ENCODE measurements at regions not wholly inside any gene's neighbourhood (a gene's known extent, or its start where the extent isn't known, plus 50 kb on each side); places are given as distances from the start of the nearest gene placed in this dataset.

DNA sequence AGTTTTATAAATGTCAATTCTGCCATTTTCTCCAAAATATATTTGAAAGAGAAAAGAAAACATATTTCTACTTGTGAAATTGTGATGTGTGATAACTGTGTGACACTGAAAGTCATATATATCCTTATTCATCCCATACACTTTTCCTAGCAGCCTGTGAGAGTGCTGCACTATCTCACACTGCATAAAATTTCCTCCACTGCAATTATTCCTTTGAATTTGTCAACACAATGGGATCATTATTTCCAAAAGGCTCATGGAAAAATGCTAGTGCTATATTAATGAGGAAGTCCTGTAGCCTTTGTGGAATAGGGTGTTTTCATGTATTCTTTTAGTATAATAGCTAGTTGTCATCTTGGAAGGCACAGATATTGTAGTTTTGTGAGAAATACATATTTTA lies 504.1 kb downstream of the RPL10L start:
- TF ChIP-seq POLR2AphosphoS5 (IDR thresholded peaks at IDR 0.05) (no peak), POLR2A (IDR thresholded peaks at IDR 0.05) (no peak)
- TF ChIP-seq, protein P1, sequence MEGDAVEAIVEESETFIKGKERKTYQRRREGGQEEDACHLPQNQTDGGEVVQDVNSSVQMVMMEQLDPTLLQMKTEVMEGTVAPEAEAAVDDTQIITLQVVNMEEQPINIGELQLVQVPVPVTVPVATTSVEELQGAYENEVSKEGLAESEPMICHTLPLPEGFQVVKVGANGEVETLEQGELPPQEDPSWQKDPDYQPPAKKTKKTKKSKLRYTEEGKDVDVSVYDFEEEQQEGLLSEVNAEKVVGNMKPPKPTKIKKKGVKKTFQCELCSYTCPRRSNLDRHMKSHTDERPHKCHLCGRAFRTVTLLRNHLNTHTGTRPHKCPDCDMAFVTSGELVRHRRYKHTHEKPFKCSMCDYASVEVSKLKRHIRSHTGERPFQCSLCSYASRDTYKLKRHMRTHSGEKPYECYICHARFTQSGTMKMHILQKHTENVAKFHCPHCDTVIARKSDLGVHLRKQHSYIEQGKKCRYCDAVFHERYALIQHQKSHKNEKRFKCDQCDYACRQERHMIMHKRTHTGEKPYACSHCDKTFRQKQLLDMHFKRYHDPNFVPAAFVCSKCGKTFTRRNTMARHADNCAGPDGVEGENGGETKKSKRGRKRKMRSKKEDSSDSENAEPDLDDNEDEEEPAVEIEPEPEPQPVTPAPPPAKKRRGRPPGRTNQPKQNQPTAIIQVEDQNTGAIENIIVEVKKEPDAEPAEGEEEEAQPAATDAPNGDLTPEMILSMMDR (IDR thresholded peaks at IDR 0.05), result no peak

DNA sequence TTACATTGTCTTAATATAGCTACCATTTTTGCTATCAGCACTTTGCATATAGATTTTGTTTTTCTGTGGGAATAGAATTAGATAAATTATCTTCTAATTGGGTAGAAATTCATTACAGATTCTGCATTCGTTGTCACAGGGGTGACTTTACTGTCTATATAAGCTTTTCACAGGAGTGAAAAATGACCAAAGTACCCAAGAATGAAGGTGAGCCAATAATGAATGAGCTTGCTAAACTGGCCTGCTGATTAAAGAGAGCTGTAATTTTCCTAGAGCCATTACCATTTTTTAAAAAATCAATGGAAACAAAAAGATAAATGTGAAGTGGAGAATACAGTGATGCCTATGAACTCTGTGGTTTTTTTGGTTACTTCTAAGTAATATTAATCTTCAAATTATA lies 504.6 kb downstream of the RPL10L start:
- no peaks in the 10 kb centered on the region for H3K27me3 ChIP-seq
- H3K4me1 ChIP-seq, result no peaks in the 10 kb centered on the region
- TF ChIP-seq, protein P1 (IDR thresholded peaks at IDR 0.05), result no peak
- TF ChIP-seq POLR2AphosphoS5 (IDR thresholded peaks at IDR 0.05) (no peak), POLR2A (IDR thresholded peaks at IDR 0.05) (no peak)
- DNase-seq (ENCODE audit: low spot score in 2 of 2), result no peak
- H3K36me3 ChIP-seq, result no peaks in the 10 kb centered on the region
- H3K4me3 ChIP-seq, result no peak overlapping the region
- no peak overlapping the region for H3K27ac ChIP-seq
- H3K9me3 ChIP-seq, result no peaks in the 10 kb centered on the region
- intact Hi-C loops (cut with DNase I; ENCODE audit: low total_unique reads), result no loop called here

More for the DNA sequence above, 504.1 kb downstream of the RPL10L start:
- intact Hi-C loops (cut with DNase I; ENCODE audit: low total_unique reads), result no loop called here
- Histone ChIP-seq H3K27ac (no peak overlapping the region), H3K36me3 (no peaks in the 10 kb centered on the region), H3K27me3 (no peaks in the 10 kb centered on the region), H3K4me1 (no peaks in the 10 kb centered on the region), H3K4me3 (no peak overlapping the region), H3K9me3 (no peaks in the 10 kb centered on the region)
- no peak for DNase-seq (ENCODE audit: low spot score in 2 of 2)

DNA sequence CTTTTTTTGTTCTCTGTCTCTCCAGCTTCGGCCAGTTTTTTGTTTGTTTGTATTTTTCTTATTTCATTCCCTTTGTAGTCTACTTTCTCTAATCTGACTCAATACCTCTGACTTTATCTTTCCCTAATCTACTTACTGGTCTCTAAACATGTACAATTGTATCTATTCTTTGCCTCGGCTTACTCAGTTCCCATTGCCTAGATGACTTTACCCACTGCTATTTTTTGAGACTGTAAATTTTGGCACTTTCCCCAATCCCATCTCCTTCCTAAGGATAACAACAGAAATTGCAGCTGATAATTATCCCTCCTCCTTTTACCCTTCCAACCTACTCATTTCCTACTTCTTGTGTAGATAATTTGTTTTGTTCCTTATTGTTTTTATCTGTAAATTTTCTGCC lies 511.1 kb downstream of the RPL10L start:
- H3K9me3 ChIP-seq, result no peaks in the 10 kb centered on the region
- no peaks in the 10 kb centered on the region for H3K4me1 ChIP-seq
- H3K27me3 ChIP-seq, result no peaks in the 10 kb centered on the region
- no peak for DNase-seq (ENCODE audit: low spot score in 2 of 2)
- no peak overlapping the region for H3K4me3 ChIP-seq
- TF ChIP-seq, protein P1 (IDR thresholded peaks at IDR 0.05), result no peak
- no peak for TF ChIP-seq POLR2AphosphoS5 (IDR thresholded peaks at IDR 0.05)
- no peak for TF ChIP-seq POLR2A (IDR thresholded peaks at IDR 0.05)
- intact Hi-C loops (cut with DNase I; ENCODE audit: low total_unique reads), result no loop called here
- H3K36me3 ChIP-seq, result no peaks in the 10 kb centered on the region
- H3K27ac ChIP-seq, result no peak overlapping the region

DNA sequence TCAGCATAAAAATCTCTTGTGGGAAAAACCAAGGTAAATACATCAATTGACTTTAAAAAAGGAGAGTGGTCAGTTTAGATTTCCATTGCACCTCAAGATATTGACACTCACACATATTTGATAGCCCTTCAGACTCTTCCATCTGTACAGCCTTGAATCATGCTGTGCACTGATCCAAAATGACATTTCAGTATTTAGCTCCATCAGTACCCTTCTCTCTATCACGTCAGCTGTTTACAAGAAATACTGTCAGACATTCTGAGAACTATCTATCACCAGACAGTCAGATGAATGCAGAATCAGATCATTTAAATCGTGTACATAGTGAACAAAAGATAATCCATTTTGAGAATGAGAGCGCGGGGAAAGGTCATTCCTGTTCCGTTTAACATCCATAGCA lies 511.9 kb downstream of the RPL10L start:
- TF ChIP-seq POLR2AphosphoS5 (IDR thresholded peaks at IDR 0.05) (no peak), POLR2A (IDR thresholded peaks at IDR 0.05) (no peak)
- TF ChIP-seq, protein P1 (IDR thresholded peaks at IDR 0.05), result no peak
- H3K36me3 ChIP-seq, result no peaks in the 10 kb centered on the region
- no peak overlapping the region for H3K27ac ChIP-seq
- no peaks in the 10 kb centered on the region for H3K9me3 ChIP-seq
- intact Hi-C loops (cut with DNase I; ENCODE audit: low total_unique reads), result no loop called here
- no peak overlapping the region for H3K4me3 ChIP-seq
- DNase-seq (ENCODE audit: low spot score in 2 of 2), result no peak
- H3K4me1 ChIP-seq, result no peaks in the 10 kb centered on the region
- no peaks in the 10 kb centered on the region for H3K27me3 ChIP-seq

DNA sequence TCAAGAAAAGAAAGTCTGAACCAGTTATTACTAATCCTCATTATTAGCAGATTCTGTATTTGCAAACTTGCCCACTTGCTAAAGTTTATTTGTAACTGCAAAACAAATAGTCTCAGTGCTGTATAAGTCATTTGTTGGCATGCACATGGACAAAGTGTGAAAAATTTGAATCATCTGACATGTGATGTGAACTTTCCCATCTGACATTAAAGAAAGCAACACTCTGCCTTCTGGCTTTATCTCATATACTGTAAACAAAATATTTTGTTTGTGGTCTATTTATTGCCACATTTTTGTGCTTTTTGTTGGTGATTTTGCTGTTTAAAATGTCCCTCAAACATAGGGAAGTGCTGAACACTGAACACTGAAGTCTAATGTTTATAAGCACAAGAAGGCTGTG lies 513.8 kb downstream of the RPL10L start:
- no peak for DNase-seq (ENCODE audit: low spot score in 2 of 2)
- no peaks in the 10 kb centered on the region for H3K4me1 ChIP-seq
- H3K36me3 ChIP-seq, result no peaks in the 10 kb centered on the region
- no peaks in the 10 kb centered on the region for H3K9me3 ChIP-seq
- H3K27ac ChIP-seq, result no peak overlapping the region
- intact Hi-C loops (cut with DNase I; ENCODE audit: low total_unique reads), result no loop called here
- TF ChIP-seq POLR2AphosphoS5 (IDR thresholded peaks at IDR 0.05) (no peak), POLR2A (IDR thresholded peaks at IDR 0.05) (no peak)
- H3K4me3 ChIP-seq, result no peak overlapping the region
- no peaks in the 10 kb centered on the region for H3K27me3 ChIP-seq

DNA sequence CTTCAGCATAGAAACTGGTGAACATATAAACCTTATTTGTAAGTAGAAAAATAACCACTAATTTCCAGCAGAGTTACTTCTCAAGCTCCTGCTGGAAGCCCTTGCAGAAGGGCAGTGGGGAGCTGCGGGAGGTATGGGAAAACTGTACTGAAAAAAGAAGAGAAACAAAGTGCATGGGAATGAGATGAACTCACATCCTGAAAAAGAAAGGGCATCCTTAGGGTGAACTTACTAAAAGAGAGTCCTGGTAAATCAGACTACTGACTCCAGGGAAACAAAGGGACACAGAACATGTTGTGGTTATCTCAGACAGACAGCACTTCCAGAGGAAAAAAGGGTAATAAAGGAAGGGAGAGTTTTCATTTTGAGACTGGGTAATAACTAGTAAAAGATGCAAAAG lies 515.1 kb downstream of the RPL10L start:
- Histone ChIP-seq H3K27ac (no peak overlapping the region), H3K4me3 (no peak overlapping the region), H3K27me3 (no peaks in the 10 kb centered on the region), H3K4me1 (no peaks in the 10 kb centered on the region), H3K9me3 (no peaks in the 10 kb centered on the region), H3K36me3 (no peaks in the 10 kb centered on the region)
- DNase-seq (ENCODE audit: low spot score in 2 of 2), result no peak
- intact Hi-C loops (cut with DNase I; ENCODE audit: low total_unique reads), result no loop called here
- TF ChIP-seq, protein P1 (IDR thresholded peaks at IDR 0.05), result no peak
- no peak for TF ChIP-seq POLR2AphosphoS5 (IDR thresholded peaks at IDR 0.05)
- TF ChIP-seq POLR2A (IDR thresholded peaks at IDR 0.05), result no peak
